ENCODE measurements at regions not wholly inside any gene's neighbourhood (a gene's known extent, or its start where the extent isn't known, plus 50 kb on each side); places are given as distances from the start of the nearest gene placed in this dataset.

DNA sequence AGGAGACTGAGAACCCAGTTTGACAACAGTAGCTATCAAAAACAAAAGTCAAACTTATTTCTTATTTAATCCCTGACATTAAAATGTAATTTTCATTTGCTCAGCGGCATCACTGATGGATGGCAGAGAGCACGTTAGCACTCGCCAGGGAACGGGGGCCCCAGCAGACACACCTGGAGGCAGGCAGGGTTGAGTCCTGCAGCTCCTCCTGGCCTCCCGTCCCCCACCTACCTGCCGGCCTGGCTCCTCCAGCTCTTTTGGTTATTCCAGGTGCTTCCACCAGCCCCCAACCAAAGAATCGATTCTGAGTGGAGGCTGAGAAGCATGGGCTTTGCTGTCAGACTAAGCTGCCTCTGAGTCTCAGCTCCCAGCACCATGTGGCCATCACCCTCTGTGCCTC, 113.6 kb downstream of the PHETA1 start:
- H3K4me3 ChIP-seq (ENCODE audit: control extremely low read depth in 1 of 5, extremely low read depth in 1 of 5, insufficient read depth in 1 of 5, low read depth in 2 of 5, low read length in 4 of 5): no peak overlapping the region
- no peaks in the 10 kb centered on the region for H3K4me1 ChIP-seq (ENCODE audit: control insufficient read depth in 2 of 2, insufficient read depth in 2 of 2, low read length in 2 of 2)
- Mint-ChIP-seq H3K9me3 (ENCODE audit: insufficient read depth) (no peaks in the 10 kb centered on the region), H3K27me3 (peaks cover 24% of the 10 kb centered on the region), H3K4me3 (no peak overlapping the region), H3K4me1 (no peaks in the 10 kb centered on the region), H3K27ac (no peak overlapping the region)
- H4K20me1 ChIP-seq (ENCODE audit: control insufficient read depth, insufficient read depth, low read length, poor library complexity, severe bottlenecking): no peaks in the 10 kb centered on the region
- no peak overlapping the region for H2AFZ ChIP-seq (ENCODE audit: insufficient read depth, low read depth, low read length, poor library complexity, severe bottlenecking)
- no peak overlapping the region for H3K9ac ChIP-seq (ENCODE audit: low read length)
- no peak overlapping the region for H3K27ac ChIP-seq (ENCODE audit: low read length in 2 of 2)
- peaks cover 0 to 4% (median 0%) of the 10 kb centered on the region in 4 experiments for H3K27me3 ChIP-seq (replicated peaks in 1 of 4; ENCODE audit: control extremely low read depth in 1 of 4, control insufficient read depth in 3 of 4, insufficient read depth in 4 of 4, low read length in 3 of 4)
- WGBS (ENCODE audit: insufficient coverage): 79% methylated on average over 7 of the region's 7 CpGs
- intact Hi-C loops (cut with micrococcal nuclease): no loop called here
- no peak overlapping the region for H3K4me2 ChIP-seq (replicated peaks; ENCODE audit: low read depth, low read length, poor library complexity, severe bottlenecking)
- ChIA-PET CTCF (no interaction called here), POLR2A (no interaction called here)
- TF ChIP-seq EZH2 (IDR thresholded peaks at IDR 0.05; ENCODE audit: borderline replicate concordance, insufficient read depth, low read depth, low read length, poor library complexity, severe bottlenecking): no peak
- TF ChIP-seq, protein P1, sequence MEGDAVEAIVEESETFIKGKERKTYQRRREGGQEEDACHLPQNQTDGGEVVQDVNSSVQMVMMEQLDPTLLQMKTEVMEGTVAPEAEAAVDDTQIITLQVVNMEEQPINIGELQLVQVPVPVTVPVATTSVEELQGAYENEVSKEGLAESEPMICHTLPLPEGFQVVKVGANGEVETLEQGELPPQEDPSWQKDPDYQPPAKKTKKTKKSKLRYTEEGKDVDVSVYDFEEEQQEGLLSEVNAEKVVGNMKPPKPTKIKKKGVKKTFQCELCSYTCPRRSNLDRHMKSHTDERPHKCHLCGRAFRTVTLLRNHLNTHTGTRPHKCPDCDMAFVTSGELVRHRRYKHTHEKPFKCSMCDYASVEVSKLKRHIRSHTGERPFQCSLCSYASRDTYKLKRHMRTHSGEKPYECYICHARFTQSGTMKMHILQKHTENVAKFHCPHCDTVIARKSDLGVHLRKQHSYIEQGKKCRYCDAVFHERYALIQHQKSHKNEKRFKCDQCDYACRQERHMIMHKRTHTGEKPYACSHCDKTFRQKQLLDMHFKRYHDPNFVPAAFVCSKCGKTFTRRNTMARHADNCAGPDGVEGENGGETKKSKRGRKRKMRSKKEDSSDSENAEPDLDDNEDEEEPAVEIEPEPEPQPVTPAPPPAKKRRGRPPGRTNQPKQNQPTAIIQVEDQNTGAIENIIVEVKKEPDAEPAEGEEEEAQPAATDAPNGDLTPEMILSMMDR (IDR thresholded peaks at IDR 0.05): no peak
- H3K79me2 ChIP-seq (ENCODE audit: control insufficient read depth, insufficient read depth, low read length): no peaks in the 10 kb centered on the region
- H3K9me3 ChIP-seq (ENCODE audit: control extremely low read depth in 1 of 3, control insufficient read depth in 2 of 3, insufficient read depth in 1 of 3, low read length in 2 of 3): peaks cover 0 to 13% (median 0%) of the 10 kb centered on the region in 3 donors
- DNase-seq: no peak
- ATAC-seq (ENCODE audit: low read depth): no peak
- H3K36me3 ChIP-seq (replicated peaks in 1 of 2; ENCODE audit: control extremely low read depth in 1 of 2, control insufficient read depth in 1 of 2, extremely low read depth in 1 of 2, insufficient read depth in 2 of 2, low read length in 1 of 2): no peaks in the 10 kb centered on the region

DNA sequence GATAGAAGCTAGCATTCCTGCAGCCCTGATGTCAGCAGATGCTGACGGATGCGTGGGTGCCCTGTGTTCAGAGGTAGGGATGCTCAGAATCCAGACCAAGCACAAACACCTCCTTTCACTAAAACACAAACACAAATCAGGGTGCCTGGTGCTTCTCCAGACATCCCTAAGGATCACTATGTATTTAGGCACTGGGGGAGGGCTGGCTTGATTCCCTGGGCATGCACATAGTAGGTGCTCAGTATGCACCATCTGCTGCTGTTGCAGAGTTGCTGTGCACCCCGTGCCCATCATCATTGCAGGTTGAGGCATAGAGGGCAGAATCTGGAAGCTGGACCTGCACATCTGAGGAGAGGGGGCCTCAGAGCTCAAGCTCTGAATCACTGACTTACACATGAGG, 114.8 kb downstream of the PHETA1 start:
- POLR2A ChIA-PET: no interaction called here
- no peaks in the 10 kb centered on the region for H4K20me1 ChIP-seq (ENCODE audit: control insufficient read depth, insufficient read depth, low read length, poor library complexity, severe bottlenecking)
- Mint-ChIP-seq H3K27me3 (peaks cover 25% of the 10 kb centered on the region), H3K4me3 (no peak overlapping the region), H3K4me1 (no peaks in the 10 kb centered on the region), H3K9me3 (ENCODE audit: insufficient read depth) (no peaks in the 10 kb centered on the region), H3K27ac (no peak overlapping the region)
- ATAC-seq (ENCODE audit: low read depth): no peak
- peaks cover 0 to 13% (median 0%) of the 10 kb centered on the region in 3 donors for H3K9me3 ChIP-seq (ENCODE audit: control extremely low read depth in 1 of 3, control insufficient read depth in 2 of 3, insufficient read depth in 1 of 3, low read length in 2 of 3)
- no peaks in the 10 kb centered on the region for H3K4me1 ChIP-seq (ENCODE audit: control insufficient read depth in 2 of 2, insufficient read depth in 2 of 2, low read length in 2 of 2)
- 78% methylated on average over 1 of the region's 3 CpGs for WGBS (ENCODE audit: insufficient coverage)
- intact Hi-C loops (cut with micrococcal nuclease): no loop called here
- H3K27ac ChIP-seq (ENCODE audit: low read length in 2 of 2): no peak overlapping the region
- no peak overlapping the region for H3K4me3 ChIP-seq (ENCODE audit: control extremely low read depth in 1 of 5, extremely low read depth in 1 of 5, insufficient read depth in 1 of 5, low read depth in 2 of 5, low read length in 4 of 5)
- TF ChIP-seq EZH2 (IDR thresholded peaks at IDR 0.05; ENCODE audit: borderline replicate concordance, insufficient read depth, low read depth, low read length, poor library complexity, severe bottlenecking): no peak
- TF ChIP-seq, protein P1 (IDR thresholded peaks at IDR 0.05): no peak
- H3K4me2 ChIP-seq (replicated peaks; ENCODE audit: low read depth, low read length, poor library complexity, severe bottlenecking): no peak overlapping the region
- no peak overlapping the region for H3K9ac ChIP-seq (ENCODE audit: low read length)
- no peaks in the 10 kb centered on the region for H3K79me2 ChIP-seq (ENCODE audit: control insufficient read depth, insufficient read depth, low read length)
- no peak overlapping the region for H2AFZ ChIP-seq (ENCODE audit: insufficient read depth, low read depth, low read length, poor library complexity, severe bottlenecking)
- no peaks in the 10 kb centered on the region for H3K36me3 ChIP-seq (replicated peaks in 1 of 2; ENCODE audit: control extremely low read depth in 1 of 2, control insufficient read depth in 1 of 2, extremely low read depth in 1 of 2, insufficient read depth in 2 of 2, low read length in 1 of 2)
- CTCF ChIA-PET: no interaction called here
- DNase-seq: no peak
- peaks cover 0 to 4% (median 0%) of the 10 kb centered on the region in 4 experiments for H3K27me3 ChIP-seq (replicated peaks in 1 of 4; ENCODE audit: control extremely low read depth in 1 of 4, control insufficient read depth in 3 of 4, insufficient read depth in 4 of 4, low read length in 3 of 4)
